ENCODE measurements at regions not wholly inside any gene's neighbourhood (a gene's known extent, or its start where the extent isn't known, plus 50 kb on each side); places are given as distances from the start of the nearest gene placed in this dataset.

DNA sequence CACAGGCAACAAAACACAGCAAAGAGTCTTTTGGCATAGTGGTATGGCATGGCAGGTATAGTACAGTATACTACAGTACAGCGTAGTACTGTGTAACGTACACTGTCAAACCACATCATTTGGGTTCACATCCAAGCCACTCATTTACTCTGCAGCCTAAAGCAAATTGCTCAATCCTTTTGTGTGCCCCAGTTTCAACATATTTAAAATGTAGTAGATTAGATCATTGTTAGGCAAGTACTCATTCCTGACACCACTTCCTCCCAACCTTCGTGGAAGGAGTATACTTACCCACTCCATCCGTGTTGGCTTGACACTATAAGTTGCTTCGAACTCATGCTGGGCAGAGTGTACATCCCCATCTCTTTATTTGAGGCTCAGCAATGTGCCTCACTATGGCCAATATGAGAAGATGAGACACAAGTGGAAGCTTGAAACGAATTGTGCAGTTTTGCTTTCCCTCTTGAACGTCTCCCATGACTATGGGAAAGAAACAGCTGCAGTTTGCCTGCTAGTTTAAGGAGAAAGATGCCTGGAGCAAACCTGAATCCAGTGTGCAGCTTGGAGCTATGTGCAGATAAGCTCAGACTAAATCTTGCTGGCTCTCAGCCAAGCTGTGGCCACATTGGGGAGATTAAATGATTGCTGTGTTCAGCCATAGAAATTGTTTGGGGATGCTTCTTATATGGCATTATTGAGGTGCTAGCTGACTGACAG lies 85.7 kb upstream of the TBL1X start:
- TF ChIP-seq, protein P1, sequence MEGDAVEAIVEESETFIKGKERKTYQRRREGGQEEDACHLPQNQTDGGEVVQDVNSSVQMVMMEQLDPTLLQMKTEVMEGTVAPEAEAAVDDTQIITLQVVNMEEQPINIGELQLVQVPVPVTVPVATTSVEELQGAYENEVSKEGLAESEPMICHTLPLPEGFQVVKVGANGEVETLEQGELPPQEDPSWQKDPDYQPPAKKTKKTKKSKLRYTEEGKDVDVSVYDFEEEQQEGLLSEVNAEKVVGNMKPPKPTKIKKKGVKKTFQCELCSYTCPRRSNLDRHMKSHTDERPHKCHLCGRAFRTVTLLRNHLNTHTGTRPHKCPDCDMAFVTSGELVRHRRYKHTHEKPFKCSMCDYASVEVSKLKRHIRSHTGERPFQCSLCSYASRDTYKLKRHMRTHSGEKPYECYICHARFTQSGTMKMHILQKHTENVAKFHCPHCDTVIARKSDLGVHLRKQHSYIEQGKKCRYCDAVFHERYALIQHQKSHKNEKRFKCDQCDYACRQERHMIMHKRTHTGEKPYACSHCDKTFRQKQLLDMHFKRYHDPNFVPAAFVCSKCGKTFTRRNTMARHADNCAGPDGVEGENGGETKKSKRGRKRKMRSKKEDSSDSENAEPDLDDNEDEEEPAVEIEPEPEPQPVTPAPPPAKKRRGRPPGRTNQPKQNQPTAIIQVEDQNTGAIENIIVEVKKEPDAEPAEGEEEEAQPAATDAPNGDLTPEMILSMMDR (conservative IDR thresholded peaks at IDR 0.05; ENCODE audit: low read depth, low read length), result no peak
- TF ChIP-seq EZH2 (IDR thresholded peaks at IDR 0.05; ENCODE audit: low read length, unreplicated experiment), result no peak
- no peak for TF ChIP-seq EZH2phosphoT487 (IDR thresholded peaks at IDR 0.05; ENCODE audit: borderline replicate concordance, low read length)

Measured in PC-3 (cell line).